Activated effector memory CD4-positive, alpha-beta T cell treated with Interleukin-2 at 50 U/mL for 16 hours (primary cell): ENCODE measurements at regions not wholly inside any gene's neighbourhood (a gene's known extent, or its start where the extent isn't known, plus 50 kb on each side); places are given as distances from the start of the nearest gene placed in this dataset.

ENCODE experiments used
- DNase-seq: peaks from one replicate; pipeline ENCODE4 v3.0.0-alpha.2; 2020

DNA sequence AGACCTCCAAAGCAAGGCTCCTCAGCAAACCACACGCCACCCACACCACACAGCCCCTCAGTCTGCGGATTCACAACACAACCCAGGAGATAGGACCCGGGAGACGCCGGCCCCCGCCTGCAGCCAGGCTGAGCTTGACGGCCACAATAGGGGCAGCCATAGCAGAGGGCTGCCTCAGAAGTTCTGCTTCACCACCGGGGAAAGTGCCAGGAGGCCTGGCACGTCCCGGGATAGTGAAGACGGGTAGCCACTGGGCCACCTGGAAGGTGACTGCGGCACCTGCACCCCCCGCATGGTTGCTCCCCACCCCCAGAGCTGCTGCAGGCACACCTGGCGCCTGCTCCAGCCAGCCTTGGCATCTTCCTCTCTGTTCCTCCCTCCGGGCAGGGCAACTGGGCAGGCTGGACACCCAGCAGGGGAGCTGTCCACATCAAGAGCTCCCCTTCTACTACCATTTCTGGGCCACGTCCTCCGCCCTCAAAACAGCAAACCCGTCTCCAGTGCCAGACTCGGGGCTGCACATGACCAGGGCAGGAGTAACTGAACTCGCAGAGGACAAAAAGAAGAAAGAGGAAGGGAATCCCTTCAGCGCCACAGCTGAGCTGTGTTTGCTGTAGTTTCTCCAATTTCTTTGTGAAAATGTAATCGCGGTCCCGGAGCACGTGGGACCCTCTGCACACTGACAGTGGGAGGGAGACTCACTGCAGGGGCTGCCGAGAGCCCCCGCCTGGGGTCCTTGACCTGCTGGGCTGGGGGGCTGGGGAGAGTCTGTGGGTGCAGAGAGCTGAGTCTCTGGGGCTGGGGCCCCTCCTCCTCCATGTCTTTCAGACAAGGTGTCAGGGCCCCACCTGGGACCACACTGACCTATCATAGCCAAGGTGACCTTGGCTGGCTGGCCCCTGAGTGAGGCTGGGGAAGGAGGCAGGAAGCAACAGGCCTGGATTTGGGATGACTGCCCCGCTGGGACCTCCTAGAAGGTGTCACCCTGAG lies 74.2 kb upstream of the C14orf180 start:
- no peak for DNase-seq

GRCh38 chr14:104506461-104507253 lies 72.9 kb upstream of the C14orf180 start:
- no peak for DNase-seq

DNA sequence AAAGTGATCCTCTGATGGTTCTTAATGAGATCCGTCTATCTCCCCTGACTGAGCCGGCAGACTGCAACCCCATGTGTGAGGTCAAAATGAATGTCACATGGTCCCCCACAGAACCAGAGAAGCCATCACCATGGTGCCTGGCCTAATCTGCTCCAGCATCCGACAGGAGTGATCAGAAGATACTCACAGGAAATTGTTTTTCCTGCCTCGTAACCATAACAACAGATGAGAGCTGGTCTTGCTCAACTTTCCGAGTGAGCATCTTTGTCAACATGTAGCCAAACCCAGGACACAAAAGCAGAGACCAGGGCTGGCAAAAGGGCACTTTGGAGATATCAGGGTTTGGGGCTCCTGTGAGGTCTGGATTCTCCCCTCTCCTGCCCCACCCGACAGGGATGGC lies 72.1 kb upstream of the C14orf180 start:
- DNase-seq = no peak

GRCh38 chr14:104509673-104510072 lies 69.9 kb upstream of the C14orf180 start:
- no peak for DNase-seq

DNA sequence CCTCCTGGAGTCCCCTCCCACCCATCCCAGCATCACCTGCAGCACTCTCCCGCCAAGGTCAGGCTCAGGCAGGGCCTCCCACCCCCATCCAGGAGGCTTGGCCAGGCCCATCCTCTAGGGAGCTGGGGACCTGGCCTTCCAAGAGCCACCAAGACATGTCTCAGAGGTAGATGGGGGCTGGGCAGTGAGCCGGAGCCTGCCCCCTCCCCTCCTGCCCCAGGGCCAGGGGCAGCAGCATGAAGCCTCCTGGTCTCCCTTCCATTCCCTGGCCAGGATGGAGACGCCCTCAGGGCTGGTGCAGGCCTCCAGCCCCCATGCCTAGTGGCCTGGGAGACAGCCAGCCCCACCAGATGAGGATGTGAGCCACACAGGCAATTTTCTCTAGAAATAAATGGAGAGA lies 69.3 kb upstream of the C14orf180 start:
- no peak for DNase-seq

GRCh38 chr14:104510794-104511611 lies 68.6 kb upstream of the C14orf180 start:
- no peak for DNase-seq

- DNase-seq = no peak
Measured at GRCh38 chr14:104512061-104512460, 67.5 kb upstream of the C14orf180 start.

DNA sequence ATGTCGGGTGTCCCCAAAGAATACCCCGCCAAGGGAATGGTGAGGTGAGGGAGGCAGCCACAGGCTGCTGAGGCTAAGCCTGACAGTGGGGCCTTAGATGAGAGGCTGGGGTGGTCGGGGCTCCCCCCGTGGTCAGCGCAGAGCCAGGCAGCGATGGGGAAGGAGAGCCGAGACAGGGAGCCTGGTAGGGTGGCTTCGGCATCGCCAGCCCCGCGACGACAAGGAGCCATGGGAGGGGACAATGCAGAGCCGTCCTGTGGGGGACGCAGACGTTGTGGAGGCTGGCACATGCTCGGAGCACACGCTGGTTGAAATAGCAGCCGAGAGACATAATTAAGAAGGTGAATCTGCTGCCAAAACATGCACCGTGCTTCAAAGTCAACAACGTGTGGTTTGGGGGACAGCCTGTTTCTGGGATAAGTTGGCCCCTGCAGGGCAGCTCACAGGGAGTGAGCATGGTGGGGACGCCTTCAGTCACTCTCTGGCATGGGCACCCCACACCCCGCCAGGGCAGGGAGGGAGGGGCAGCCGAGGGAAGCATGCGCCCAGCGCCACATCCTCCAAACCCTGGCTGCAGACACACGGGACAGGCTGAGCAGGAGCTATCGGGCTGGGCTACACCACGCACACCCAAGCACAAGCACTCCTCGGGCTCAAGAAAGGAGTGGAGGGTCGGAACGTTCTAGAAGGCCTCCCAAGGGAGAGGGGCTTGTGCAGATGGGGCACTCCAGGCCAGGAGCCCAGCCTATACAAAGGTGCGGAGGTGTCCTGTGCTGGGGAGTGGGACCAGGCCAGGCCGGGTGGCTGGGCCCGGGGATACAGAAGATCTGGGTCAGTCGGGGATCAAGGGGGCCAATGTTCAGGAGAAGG lies 66.6 kb upstream of the C14orf180 start:
- no peak for DNase-seq

DNA sequence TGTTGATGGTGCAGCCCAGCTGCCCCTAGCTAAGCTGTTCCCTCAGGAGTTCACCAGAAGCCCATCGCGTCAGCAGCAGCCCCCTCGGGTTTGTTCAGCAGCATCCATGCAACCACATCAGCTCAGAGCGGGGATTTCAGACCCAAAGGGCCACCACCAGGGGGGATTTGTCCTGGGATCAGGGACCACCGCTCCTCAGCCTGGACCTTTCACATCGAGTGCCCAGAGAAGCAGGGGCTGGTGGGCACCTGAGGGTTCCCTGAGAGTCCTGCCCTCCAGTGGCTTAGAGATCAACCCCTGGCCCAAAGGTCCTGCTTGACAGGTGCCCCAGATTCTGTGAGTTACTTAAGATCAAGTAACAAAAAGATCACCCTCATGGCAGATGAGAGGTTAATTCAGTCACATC lies 65.9 kb upstream of the C14orf180 start:
- DNase-seq = no peak

DNA sequence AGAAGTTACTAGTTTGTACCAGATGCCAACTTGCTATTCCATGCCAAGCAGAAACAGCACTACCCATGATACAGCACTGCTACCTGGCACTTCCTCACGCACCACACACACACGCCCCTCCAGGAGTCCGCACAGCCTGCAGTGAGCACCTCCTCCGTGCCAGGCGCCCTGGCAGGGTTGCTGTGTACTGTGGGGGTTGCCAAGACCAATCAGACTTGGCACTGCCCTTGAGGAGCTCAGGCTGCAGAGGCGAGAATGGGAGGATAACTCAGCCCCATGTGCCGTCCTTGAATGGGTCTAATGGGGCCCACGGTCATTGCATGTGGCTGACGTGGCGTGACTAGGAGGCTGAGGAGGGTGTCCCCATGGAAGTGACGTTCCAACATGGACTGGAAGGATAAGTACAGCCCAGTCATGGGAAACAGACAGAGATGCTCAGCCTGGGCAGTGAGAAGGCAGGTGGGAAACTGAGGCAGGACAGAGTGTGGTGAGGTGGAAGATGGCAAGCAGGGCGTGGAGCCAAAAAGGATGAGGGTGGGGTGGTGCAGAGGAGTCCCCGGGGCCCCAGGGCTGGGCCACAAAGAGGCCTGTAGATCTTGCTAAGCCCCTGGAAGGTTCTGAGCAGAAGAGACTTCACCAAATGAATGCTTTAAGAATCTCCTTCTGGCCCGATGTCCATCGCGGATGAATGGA lies 65.3 kb upstream of the C14orf180 start:
- DNase-seq = no peak

DNA sequence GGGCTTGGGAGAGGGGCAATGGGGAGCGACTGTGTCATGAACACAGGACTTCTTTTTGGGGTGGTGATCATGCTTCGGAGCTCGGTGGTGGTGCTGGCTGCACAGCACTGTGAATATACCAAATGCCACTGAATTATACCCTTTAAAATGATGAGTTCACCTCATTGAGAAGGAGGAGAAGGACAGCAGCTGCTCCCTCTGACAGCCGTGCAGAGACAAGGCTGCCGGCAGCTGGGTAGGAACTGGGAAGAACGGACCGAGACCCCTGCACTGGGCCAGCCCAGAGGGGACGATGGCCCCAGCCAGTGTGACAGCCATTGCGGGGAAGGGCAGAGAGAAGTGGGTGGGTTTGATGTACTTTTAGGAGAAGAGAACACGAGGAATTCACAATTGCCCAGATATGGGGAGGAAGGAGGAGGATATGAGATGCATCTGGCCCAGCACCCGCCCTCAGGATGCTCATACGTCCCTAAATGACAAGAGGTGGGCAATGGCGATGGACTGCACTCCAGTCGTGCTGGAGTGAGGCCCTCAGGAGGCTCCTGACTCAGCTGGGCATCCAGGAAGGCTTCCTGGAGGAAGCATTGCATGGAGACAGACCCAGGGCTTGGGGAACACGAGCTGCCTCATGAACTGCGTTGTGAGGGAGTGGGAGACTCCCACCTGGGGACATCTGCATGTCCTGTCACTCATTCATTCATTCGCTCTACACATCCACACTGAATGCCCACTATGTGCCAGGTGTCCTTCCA lies 64.3 kb upstream of the C14orf180 start:
- DNase-seq = no peak

- DNase-seq = no peak
Measured at GRCh38 chr14:104515811-104516780, 63.5 kb upstream of the C14orf180 start.

GRCh38 chr14:104516906-104517305 lies 62.7 kb upstream of the C14orf180 start:
- DNase-seq = no peak

- no peak for DNase-seq
Measured at GRCh38 chr14:104517426-104517825, 62.1 kb upstream of the C14orf180 start.

DNA sequence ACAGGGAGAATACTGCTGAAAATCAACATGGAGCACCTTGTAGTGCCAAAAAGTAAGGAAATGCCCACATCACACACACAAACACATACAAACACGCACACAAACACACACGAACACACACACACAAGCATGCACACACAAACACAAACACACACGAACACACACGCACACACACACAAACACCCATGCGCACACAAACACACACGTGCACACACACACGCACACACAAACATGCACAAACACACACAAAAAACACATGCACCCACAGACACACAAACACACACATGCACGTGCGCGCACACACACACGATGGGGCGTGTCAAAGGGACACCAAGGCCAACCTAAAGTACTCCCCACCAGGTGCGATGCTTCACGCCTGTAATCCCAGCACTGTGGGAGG lies 61.7 kb upstream of the C14orf180 start:
- no peak for DNase-seq

DNA sequence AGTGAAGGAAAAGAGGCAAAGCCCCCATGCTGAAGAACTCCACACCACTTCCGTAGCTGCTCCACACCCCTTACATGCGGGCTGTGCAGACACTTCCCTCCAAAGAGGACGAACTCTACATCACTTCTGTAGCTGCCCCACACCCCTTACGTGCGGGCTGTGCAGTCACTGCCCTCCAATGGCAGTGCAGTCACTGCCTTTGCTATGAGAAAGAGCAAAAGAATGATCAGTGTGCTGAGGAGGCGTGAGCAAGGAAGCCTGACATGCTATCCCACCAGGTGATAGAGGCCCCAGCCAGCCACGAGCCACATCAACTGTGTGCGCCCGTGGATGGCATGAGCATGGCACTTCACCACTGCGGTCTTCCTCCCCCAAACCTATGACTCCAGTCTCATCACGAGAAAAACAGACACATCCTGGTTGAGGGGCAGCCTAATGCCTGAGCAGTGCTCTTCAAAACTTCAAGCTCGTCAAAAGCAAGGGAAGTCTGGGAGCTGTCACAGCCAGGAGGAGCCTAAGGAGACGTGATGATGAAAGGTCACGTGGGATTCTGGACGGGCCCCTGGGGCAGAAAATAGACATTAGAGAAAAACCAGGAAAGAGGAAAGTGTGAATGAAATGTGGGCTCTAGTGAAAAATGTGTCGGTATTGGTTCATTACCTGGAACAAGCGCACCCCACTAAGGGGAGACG lies 60.8 kb upstream of the C14orf180 start:
- DNase-seq = no peak

DNA sequence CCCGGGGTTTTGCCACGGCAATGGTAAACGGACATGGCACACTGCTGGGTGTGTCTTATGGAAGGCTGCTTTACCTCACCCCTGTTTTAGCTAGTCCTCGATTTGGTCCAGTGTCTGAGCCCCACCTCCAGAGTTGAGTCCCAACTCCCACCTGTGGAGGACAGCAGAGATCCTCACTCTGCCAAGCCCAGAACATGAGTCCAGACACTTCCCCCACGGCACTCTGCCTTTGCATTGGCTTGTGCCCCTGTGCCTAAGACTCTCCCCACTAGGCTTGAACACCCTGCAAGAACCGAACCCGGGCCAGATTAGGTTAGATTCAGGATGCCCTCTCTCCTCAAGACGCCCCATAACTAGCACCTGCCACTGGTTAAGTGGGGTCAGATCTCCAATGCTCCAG lies 59.8 kb upstream of the C14orf180 start:
- no peak for DNase-seq

- no peak for DNase-seq
Measured at GRCh38 chr14:104520620-104521410, 58.7 kb upstream of the C14orf180 start.
